Neuronal stem cell (in vitro differentiated cells): ENCODE measurements at regions not wholly inside any gene's neighbourhood (a gene's known extent, or its start where the extent isn't known, plus 50 kb on each side); places are given as distances from the start of the nearest gene placed in this dataset.
"Not testable (repeated sequence)": the region's sequence is repeated elsewhere in the genome, so short reads cannot be mapped to it uniquely, and the experiment has no call there.

Experiments used
- DNase-seq: peaks from one replicate; pipeline ENCODE4 v3.0.0-alpha.2; 2013; ENCODE audit warnings: low spot score
- H2AFZ ChIP-seq: one replicate; pipeline ENCODE4 v1.6.1; 2013; ENCODE audit warnings: mild to moderate bottlenecking, low read length, inconsistent platforms
- H2AK5ac ChIP-seq: 2 replicates; pipeline ENCODE4 v1.6.1; 2013; ENCODE audit warnings: low read depth, mild to moderate bottlenecking, inconsistent platforms, low read length, moderate library complexity, mixed read lengths
- H2BK120ac ChIP-seq: 2 replicates; pipeline ENCODE4 v1.6.1; 2013; ENCODE audit warnings: low read depth, mild to moderate bottlenecking, inconsistent platforms, low read length, moderate library complexity, mixed read lengths
- H2BK12ac ChIP-seq: one replicate; pipeline ENCODE4 v1.6.1; 2013; ENCODE audit warnings: low read length, inconsistent platforms
- H2BK15ac ChIP-seq: 2 replicates; pipeline ENCODE4 v1.6.1; 2013; ENCODE audit warnings: mild to moderate bottlenecking, low read length, inconsistent platforms, mixed read lengths
- H2BK5ac ChIP-seq: one replicate; pipeline ENCODE4 v1.6.1; 2013; ENCODE audit warnings: inconsistent platforms, mild to moderate bottlenecking, low read length, moderate library complexity
- H3K14ac ChIP-seq: one replicate; pipeline ENCODE4 v1.6.1; 2013; ENCODE audit warnings: low read length, inconsistent platforms
- H3K18ac ChIP-seq: 2 replicates; pipeline ENCODE4 v1.6.1; 2013; ENCODE audit warnings: low read length, inconsistent platforms
- H3K23ac ChIP-seq: 2 replicates; pipeline ENCODE4 v1.6.1; 2013; ENCODE audit warnings: low read depth, mild to moderate bottlenecking, mixed read lengths, low read length, inconsistent platforms; ENCODE audit not compliant: poor library complexity
- H3K27ac ChIP-seq: replicated peaks from 3 replicates; pipeline ENCODE4 v1.5.1; 2013; ENCODE audit warnings: low read length, inconsistent platforms
- H3K27me3 ChIP-seq, 3 experiments: 2 replicates each; pipeline ENCODE4 v1.6.1; 2013; ENCODE audit warnings: low read length in 3 of 3, mild to moderate bottlenecking in 2 of 3, inconsistent platforms in 1 of 3, low read depth in 1 of 3, mixed read lengths in 1 of 3, moderate library complexity in 1 of 3; ENCODE audit not compliant: control insufficient read depth in 3 of 3, insufficient read depth in 3 of 3
- H3K36me3 ChIP-seq, 2 donors: replicated peaks in 1 of 2; 2 replicates each; pipeline ENCODE4 v1.6.1; 2013; ENCODE audit warnings: low read length in 2 of 2; ENCODE audit not compliant: control insufficient read depth in 2 of 2, insufficient read depth in 2 of 2
- H3K4ac ChIP-seq: 2 replicates; pipeline ENCODE4 v1.6.1; 2013; ENCODE audit warnings: inconsistent platforms, mild to moderate bottlenecking, low read length, moderate library complexity
- H3K4me1 ChIP-seq, 2 donors: 1 replicate in 1 of 2; 2 replicates in 1 of 2; pipeline ENCODE4 v1.6.1; 2013; ENCODE audit warnings: low read length in 2 of 2, low read depth in 1 of 2; ENCODE audit not compliant: control insufficient read depth in 2 of 2, insufficient read depth in 1 of 2
- H3K4me2 ChIP-seq: one replicate; pipeline ENCODE4 v1.6.1; 2013; ENCODE audit warnings: mild to moderate bottlenecking, low read length, inconsistent platforms; ENCODE audit not compliant: insufficient read depth, poor library complexity, severe bottlenecking
- H3K4me3 ChIP-seq, 2 donors: 2 replicates each; pipeline ENCODE4 v1.5.1; 2013; ENCODE audit warnings: low read length in 2 of 2, mild to moderate bottlenecking in 2 of 2, inconsistent platforms in 1 of 2, moderate library complexity in 1 of 2
- H3K79me1 ChIP-seq: one replicate; pipeline ENCODE4 v1.6.1; 2013; ENCODE audit warnings: low read depth, mild to moderate bottlenecking, inconsistent platforms, low read length, moderate library complexity
- H3K9ac ChIP-seq: one replicate; pipeline ENCODE4 v1.6.1; 2013; ENCODE audit warnings: mild to moderate bottlenecking, low read depth, low read length, inconsistent platforms; ENCODE audit not compliant: poor library complexity
- H3K9me3 ChIP-seq, 2 donors: replicated peaks in 1 of 2; 2 replicates each; pipeline versions ENCODE3 to v1.6.1; 2013; ENCODE audit warnings: low read length in 2 of 2, mild to moderate bottlenecking in 2 of 2, inconsistent platforms in 1 of 2, low read depth in 1 of 2, mixed read lengths in 1 of 2, moderate library complexity in 1 of 2; ENCODE audit not compliant: control insufficient read depth in 2 of 2, insufficient read depth in 1 of 2
- H4K8ac ChIP-seq: one replicate; pipeline ENCODE4 v1.6.1; 2013; ENCODE audit warnings: low read depth, mild to moderate bottlenecking, inconsistent platforms, low read length, moderate library complexity
- H4K91ac ChIP-seq: one replicate; pipeline ENCODE4 v1.6.1; 2013; ENCODE audit warnings: low read length, low read depth, mild to moderate bottlenecking, inconsistent platforms; ENCODE audit not compliant: poor library complexity
- WGBS, 2 donors: extraction: QIAGEN DNeasy Blood & Tissue Kit; methylation state at CpG; one replicate each; pipeline ENCODE4 v1.1.7; 2013; ENCODE audit warnings: missing lambda C conversion rate in 2 of 2, mixed read lengths in 1 of 2; ENCODE audit not compliant: insufficient read length in 2 of 2, insufficient replicate concordance in 1 of 2; ENCODE audit errors: extremely low coverage in 2 of 2; 5-methylcytosine and 5-hydroxymethylcytosine counted together

DNA sequence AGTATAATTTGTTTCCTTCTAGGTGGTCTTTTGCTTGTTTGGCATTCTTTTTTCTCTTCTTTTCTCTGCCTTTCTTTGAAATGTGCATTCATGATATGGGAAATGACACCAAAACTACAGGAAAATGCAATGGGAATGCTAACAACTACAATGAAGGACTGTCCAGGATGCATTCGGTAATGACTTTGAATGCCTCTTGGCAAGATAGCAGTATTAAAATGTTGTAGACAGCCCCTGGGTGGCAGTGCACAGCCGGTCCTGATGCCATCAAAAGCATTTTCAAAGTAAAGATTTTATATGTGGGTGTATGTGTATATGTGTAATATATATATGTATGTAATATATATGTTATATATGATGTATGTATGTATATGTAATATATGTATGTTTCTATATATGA, 218.8 kb upstream of the MMS22L start:
- Histone ChIP-seq H3K4me2 (no peak overlapping the region), H4K91ac (no peak overlapping the region)

DNA sequence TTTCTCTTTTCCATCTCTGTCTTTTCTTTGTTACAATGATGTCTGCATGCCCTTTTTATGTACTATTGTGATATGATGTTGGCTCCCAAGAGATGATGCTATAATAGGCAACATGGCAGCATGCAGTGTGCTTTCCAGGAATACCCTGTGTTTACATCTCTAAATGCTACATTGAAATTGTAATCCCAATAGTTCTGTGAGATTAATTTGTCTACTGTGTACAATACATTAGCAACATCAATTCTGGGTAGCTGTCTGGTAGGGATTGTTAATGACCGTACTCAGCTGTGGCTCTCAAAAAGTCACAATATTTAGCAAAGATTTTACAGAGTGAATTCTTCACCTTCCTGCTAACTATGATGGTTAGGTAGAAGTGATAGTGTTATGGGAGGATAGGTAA, 225.6 kb upstream of the MMS22L start:
- Histone ChIP-seq H4K91ac (no peak overlapping the region), H3K4me1 (no peaks in the 10 kb centered on the region), H3K79me1 (no peaks in the 10 kb centered on the region), H3K9ac (no peak overlapping the region), H3K4ac (no peak overlapping the region), H2AFZ (no peak overlapping the region), H2BK120ac (no peak overlapping the region), H3K36me3 (no peaks in the 10 kb centered on the region), H3K9me3 (no peaks in the 10 kb centered on the region), H2BK15ac (no peak overlapping the region), H3K4me2 (no peak overlapping the region), H3K27ac (no peak overlapping the region), H4K8ac (no peak overlapping the region), H3K27me3 (no peaks in the 10 kb centered on the region), H3K23ac (no peak overlapping the region), H2BK12ac (no peak overlapping the region), H2BK5ac (no peak overlapping the region), H3K18ac (no peak overlapping the region), H3K4me3 (no peak overlapping the region), H2AK5ac (no peak overlapping the region), H3K14ac (no peak overlapping the region)
- no CpG with 5 or more reads among the region's 1 CpG for WGBS, 2 donors
- no peak for DNase-seq

More for the DNA sequence above, 218.8 kb upstream of the MMS22L start:
- no peak overlapping the region for H2BK120ac ChIP-seq
- WGBS, 2 donors: no CpG with 5 or more reads among the region's 2 CpGs
- no peak overlapping the region for H4K8ac ChIP-seq
- H3K79me1 ChIP-seq: no peaks in the 10 kb centered on the region
- no peaks in the 10 kb centered on the region for H3K9me3 ChIP-seq
- no peak overlapping the region for H3K4me3 ChIP-seq
- no peaks in the 10 kb centered on the region for H3K36me3 ChIP-seq
- H3K4me1 ChIP-seq: no peaks in the 10 kb centered on the region
- no peak overlapping the region for H3K18ac ChIP-seq
- H3K23ac ChIP-seq: no peak overlapping the region
- no peak overlapping the region for H2BK15ac ChIP-seq
- H3K27me3 ChIP-seq: no peaks in the 10 kb centered on the region
- no peak overlapping the region for H2BK5ac ChIP-seq
- H2BK12ac ChIP-seq: no peak overlapping the region
- peak overlapping the region; percentile 72 for H2AFZ ChIP-seq
- no peak overlapping the region for H3K9ac ChIP-seq
- H3K27ac ChIP-seq: no peak overlapping the region
- no peak overlapping the region for H3K4ac ChIP-seq
- H3K14ac ChIP-seq: no peak overlapping the region
- DNase-seq: no peak
- no peak overlapping the region for H2AK5ac ChIP-seq

DNA sequence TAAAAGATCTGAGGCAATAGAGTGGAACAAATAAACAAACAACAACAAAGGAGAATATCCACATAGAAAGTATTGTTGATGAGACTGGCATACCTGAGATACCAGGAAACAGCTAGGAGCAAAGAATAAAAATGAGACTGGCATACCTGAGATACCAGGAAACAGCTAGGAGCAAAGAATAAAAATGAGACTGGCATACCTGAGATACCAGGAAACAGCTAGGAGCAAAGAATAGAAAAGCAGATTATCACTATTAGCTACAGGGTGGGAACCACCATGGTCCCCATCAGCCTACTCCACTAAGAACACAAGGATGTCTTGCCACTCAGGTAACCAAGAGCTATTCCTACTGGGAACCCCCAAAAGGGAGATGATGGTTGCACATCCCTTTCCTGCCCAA, 230.2 kb upstream of the MMS22L start:
- H3K4ac ChIP-seq, H3K9me3 ChIP-seq, H3K27me3 ChIP-seq, H3K9ac ChIP-seq, H2AFZ ChIP-seq, DNase-seq, H2BK15ac ChIP-seq, H2BK12ac ChIP-seq, H3K79me1 ChIP-seq, H2BK120ac ChIP-seq, H3K4me1 ChIP-seq, H3K27ac ChIP-seq, H3K18ac ChIP-seq, H3K4me2 ChIP-seq, H4K8ac ChIP-seq, H2BK5ac ChIP-seq, H4K91ac ChIP-seq, H3K23ac ChIP-seq, H3K4me3 ChIP-seq, H3K14ac ChIP-seq, H3K36me3 ChIP-seq, H2AK5ac ChIP-seq: not testable (repeated sequence)

DNA sequence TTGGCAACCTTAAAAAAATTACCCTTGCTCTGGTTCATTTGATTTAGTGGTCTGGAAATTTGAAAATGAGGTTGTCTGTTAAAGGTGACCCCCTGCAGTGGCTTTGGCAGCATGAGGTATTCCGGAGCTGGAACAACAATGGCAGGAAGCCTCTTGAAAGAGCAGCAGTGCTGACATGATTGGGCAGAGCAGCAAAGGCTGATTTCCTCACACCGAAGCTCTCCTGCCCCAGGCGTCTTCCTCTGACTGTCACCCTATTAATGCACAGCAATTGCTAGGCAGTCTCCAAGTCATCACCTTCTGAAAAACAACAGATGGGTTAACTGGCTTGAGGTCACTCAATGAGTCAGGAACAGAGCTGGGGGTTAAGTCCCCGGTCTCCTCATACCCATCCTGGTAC, 241.8 kb upstream of the MMS22L start:
- H3K4me1 ChIP-seq: peaks cover 2 to 7% of the 10 kb centered on the region in 2 donors
- no peak overlapping the region for H3K14ac ChIP-seq
- WGBS, 2 donors: no CpG with 5 or more reads among the region's 4 CpGs
- H2BK120ac ChIP-seq: no peak overlapping the region
- no peaks in the 10 kb centered on the region for H3K79me1 ChIP-seq
- no peaks in the 10 kb centered on the region for H3K27me3 ChIP-seq
- H3K27ac ChIP-seq: peak overlapping the region; percentile 41
- no peak overlapping the region for H3K23ac ChIP-seq
- no peak overlapping the region for H2AK5ac ChIP-seq
- peak overlapping the region in 1 of 2 donors; percentile 10 for H3K4me3 ChIP-seq
- no peak overlapping the region for H2BK12ac ChIP-seq
- H4K8ac ChIP-seq: no peak overlapping the region
- H3K9me3 ChIP-seq: peaks cover 0 to 4% of the 10 kb centered on the region in 2 donors
- H2AFZ ChIP-seq: peak overlapping the region; percentile 89
- no peaks in the 10 kb centered on the region for H3K36me3 ChIP-seq
- H3K4me2 ChIP-seq: no peak overlapping the region
- no peak overlapping the region for H2BK15ac ChIP-seq
- no peak overlapping the region for H4K91ac ChIP-seq
- H3K18ac ChIP-seq: no peak overlapping the region
- H3K9ac ChIP-seq: no peak overlapping the region
- peak; percentile 33 for DNase-seq
- H2BK5ac ChIP-seq: no peak overlapping the region
- no peak overlapping the region for H3K4ac ChIP-seq
